Spleen (tissue), 7 donors: ENCODE measurements at regions not wholly inside any gene's neighbourhood (a gene's known extent, or its start where the extent isn't known, plus 50 kb on each side); places are given as distances from the start of the nearest gene placed in this dataset.

Source experiments
- CTCF ChIP-seq, 11 experiments: fragments of 200-600 bp in 7 of 11; fragments of 450-650 bp in 4 of 11; sonication (generic) in 4 of 11; IDR thresholded peaks in 8 of 11; conservative IDR thresholded peaks in 3 of 11; 1 replicate in 7 of 11; 2 replicates in 4 of 11; pipeline versions ENCODE4 v1.4.0 to v1.8.0; 2016 to 2021; ENCODE audit warnings: antibody characterized with exemption in 11 of 11, inconsistent platforms in 4 of 11, mild to moderate bottlenecking in 1 of 11
- POLR2A ChIP-seq, 3 donors: fragments of 450-650 bp; IDR thresholded peaks; one replicate each; pipeline ENCODE4 v1.5.1; 2017; ENCODE audit warnings: antibody characterized with exemption in 3 of 3, mild to moderate bottlenecking in 1 of 3
- donor health status: DM: no; HTN: no; CAD: no; lungs with moderate emphysema.
- donor health status: DM: no; HTN: no; CAD: no.
- donor health status: DM: no; HTN: no; CAD: no.

GRCh38 chr7:115827305-115828045, 203.1 kb downstream of the TFEC start:
- TF ChIP-seq CTCF (IDR thresholded peaks at IDR 0.05 in 8 of 11, conservative IDR thresholded peaks at IDR 0.05 in 3 of 11) (no peak), POLR2A (IDR thresholded peaks at IDR 0.05) (no peak)
